Activated naive CD8-positive, alpha-beta T cell (primary cell): ENCODE measurements at regions not wholly inside any gene's neighbourhood (a gene's known extent, or its start where the extent isn't known, plus 50 kb on each side); places are given as distances from the start of the nearest gene placed in this dataset.

Source experiments
- H3K27ac Mint-ChIP-seq: one replicate; pipeline ENCODE4 v1.8.0; 2021; ENCODE audit warnings: mixed read lengths
- H3K27me3 Mint-ChIP-seq: one replicate; pipeline ENCODE4 v1.8.0; 2021; ENCODE audit warnings: mixed read lengths
- H3K36me3 Mint-ChIP-seq: one replicate; pipeline ENCODE4 v1.8.0; 2021; ENCODE audit warnings: mixed read lengths
- H3K4me1 Mint-ChIP-seq: one replicate; pipeline ENCODE4 v1.8.0; 2021; ENCODE audit warnings: low read depth, mixed read lengths
- H3K4me3 Mint-ChIP-seq: one replicate; pipeline ENCODE4 v1.8.0; 2021; ENCODE audit warnings: mild to moderate bottlenecking, mixed read lengths
- H3K9me3 Mint-ChIP-seq: one replicate; pipeline ENCODE4 v1.8.0; 2021; ENCODE audit warnings: low read depth, mixed read lengths

DNA sequence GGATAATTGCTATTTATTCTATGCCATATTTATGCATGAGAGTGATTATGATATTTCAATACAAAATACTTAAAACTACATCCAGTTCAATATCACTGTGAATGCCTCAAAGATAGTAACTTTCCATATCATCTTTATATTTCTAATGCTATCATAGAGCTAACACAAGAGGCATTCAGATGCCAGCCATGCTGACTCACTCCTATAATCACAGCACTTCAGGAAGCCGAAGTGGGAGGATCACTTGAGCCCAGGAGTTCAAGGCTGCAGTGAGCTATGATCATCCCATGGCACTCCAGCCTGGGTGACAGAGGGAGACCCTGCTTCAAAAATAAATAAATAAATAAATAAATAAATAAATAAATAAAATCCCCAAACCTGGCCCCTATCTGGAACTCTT lies 498.7 kb downstream of the EPHA3 start:
- Mint-ChIP-seq H3K4me1 (no peaks in the 10 kb centered on the region), H3K4me3 (no peak overlapping the region), H3K27me3 (no peaks in the 10 kb centered on the region), H3K9me3 (peaks cover 7% of the 10 kb centered on the region), H3K27ac (no peak overlapping the region), H3K36me3 (no peaks in the 10 kb centered on the region)

DNA sequence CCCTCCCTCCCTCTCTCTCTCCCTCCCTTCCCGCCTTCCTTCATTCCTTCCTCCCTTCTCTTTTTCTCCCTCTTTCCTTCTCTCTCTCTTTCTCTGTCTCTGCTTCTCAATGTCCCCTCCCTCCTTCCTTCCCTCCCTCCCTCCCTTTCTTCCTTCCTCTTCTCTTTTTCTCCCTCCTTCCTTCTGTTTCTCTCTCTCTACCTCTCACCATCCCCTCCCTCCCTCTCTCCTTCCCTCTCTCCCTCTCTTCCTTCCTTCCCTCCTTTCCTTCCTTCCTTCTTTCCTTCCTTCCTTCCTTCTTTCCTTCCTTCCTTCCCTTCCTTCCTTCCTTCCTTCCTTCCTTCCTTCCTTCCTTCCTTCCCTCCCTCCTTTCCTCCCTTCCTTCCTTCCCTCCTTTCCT lies 504.6 kb downstream of the EPHA3 start:
- no peak overlapping the region for H3K4me3 Mint-ChIP-seq
- no peaks in the 10 kb centered on the region for H3K27me3 Mint-ChIP-seq
- no peaks in the 10 kb centered on the region for H3K36me3 Mint-ChIP-seq
- H3K4me1 Mint-ChIP-seq: no peaks in the 10 kb centered on the region
- peaks cover 6% of the 10 kb centered on the region for H3K9me3 Mint-ChIP-seq
- no peak overlapping the region for H3K27ac Mint-ChIP-seq

DNA sequence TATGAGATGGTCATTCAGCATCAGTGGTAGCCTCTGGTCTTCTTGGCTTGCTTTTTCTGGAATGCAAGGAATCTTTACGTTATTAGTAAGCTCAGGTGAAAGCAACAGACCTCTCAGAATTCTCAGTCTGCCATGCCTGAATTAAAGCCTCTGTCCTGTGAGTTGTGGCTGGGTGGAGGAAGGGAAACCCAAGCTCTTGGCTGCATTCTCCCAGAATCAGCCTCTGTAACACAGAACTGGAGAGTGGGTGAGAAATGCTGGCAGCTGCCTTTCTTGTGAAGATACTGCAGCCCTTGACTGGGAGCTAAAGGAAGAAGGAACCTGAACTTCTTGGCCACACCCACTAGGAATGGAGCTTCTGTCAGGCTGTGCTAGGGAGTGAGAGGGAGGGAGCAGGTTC lies 505.8 kb downstream of the EPHA3 start:
- H3K4me3 Mint-ChIP-seq: no peak overlapping the region
- no peaks in the 10 kb centered on the region for H3K4me1 Mint-ChIP-seq
- peaks cover 6% of the 10 kb centered on the region for H3K9me3 Mint-ChIP-seq
- H3K27me3 Mint-ChIP-seq: no peaks in the 10 kb centered on the region
- no peak overlapping the region for H3K27ac Mint-ChIP-seq
- H3K36me3 Mint-ChIP-seq: no peaks in the 10 kb centered on the region

DNA sequence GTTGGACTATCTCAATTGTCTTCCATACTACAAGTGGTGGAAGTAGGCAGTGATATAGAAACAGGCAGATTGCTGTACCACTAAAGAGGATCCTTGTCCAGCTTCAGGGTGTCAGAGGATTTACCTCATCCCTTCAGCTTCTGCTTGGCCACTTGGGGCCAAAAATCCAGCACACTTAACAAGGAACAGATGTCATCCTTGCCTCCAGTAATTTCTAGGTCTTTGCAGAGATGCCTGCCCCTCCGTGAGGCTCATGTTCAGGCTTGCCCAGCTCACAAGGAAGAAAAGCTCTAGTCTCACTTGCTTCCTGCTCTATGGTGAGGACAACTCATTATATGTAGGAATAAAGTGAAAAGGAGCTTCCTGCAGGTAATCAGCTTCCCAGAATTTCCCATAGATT lies 510.3 kb downstream of the EPHA3 start:
- Mint-ChIP-seq H3K4me1 (no peaks in the 10 kb centered on the region), H3K9me3 (peaks cover 3% of the 10 kb centered on the region), H3K4me3 (no peak overlapping the region), H3K27ac (no peak overlapping the region), H3K36me3 (no peaks in the 10 kb centered on the region), H3K27me3 (no peaks in the 10 kb centered on the region)

DNA sequence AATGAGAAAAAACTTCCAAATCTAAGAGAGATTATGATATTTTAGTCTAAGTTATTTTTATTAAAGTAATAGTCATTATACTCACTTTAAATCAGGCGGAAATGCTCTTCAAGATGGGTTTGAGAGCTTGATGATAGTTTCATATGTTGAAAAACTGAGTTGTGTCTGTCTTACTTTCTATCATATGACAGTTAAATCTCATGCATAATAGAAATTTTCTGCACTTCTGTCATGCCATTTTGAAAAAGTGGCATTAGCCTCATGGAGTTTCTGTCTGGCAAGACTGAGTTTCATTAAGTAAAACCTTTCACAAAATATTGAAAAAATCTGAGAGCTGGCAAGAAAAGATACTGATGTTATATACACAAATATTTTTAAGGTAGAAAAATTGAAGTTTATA lies 511.8 kb downstream of the EPHA3 start:
- Mint-ChIP-seq H3K27me3 (no peaks in the 10 kb centered on the region), H3K9me3 (no peaks in the 10 kb centered on the region), H3K27ac (no peak overlapping the region), H3K4me1 (no peaks in the 10 kb centered on the region), H3K36me3 (no peaks in the 10 kb centered on the region), H3K4me3 (no peak overlapping the region)

DNA sequence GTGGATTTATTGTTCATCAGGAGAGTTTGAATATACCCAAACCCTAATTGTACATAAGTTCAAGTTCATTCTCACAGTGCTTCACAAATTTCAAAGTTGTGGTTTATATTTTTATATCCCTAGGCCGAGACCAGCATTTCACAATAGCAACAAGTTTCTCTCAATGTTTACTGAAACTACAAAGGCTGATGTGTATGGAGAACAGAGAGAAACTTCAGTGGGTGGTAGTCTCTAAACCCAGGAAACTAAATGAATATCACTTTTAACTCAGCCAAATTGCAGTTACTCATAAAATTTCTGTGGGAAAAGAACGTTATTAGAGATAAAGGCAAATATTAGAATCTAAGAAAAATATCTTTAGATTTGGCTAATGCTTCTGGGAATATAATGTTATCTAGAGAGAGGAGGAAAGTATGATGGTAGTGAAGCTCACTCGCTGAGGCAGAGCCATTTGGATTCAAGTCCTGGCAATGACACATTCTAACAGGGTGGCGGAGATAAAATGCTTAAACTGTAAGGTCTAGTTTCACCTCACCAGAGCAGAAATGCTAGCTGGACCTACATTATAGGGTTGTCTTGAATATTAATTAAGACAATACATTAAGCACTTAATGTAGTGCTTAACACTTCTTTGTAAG lies 514.8 kb downstream of the EPHA3 start:
- no peaks in the 10 kb centered on the region for H3K4me1 Mint-ChIP-seq

DNA sequence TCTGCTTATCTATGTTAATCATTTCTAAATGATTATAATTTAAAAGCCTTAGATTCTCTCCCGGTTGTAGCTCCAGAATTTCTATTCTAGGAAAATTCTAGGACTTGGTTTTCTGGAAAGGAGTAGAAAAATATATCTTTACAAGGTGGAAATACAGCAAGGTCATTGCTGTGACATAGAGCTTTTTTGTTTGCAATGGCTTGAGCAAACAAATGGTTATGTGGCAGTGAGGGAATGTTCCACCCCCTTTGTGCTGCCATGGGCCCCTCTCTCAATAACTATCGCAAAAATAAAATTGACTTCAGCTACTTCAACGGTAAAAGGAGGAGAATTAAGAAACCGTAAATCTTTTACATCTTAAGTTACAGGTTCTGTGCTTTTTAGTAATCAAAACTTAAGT lies 517.1 kb downstream of the EPHA3 start:
- Mint-ChIP-seq H3K36me3 (no peaks in the 10 kb centered on the region), H3K27me3 (no peaks in the 10 kb centered on the region), H3K4me1 (no peaks in the 10 kb centered on the region), H3K4me3 (no peak overlapping the region), H3K27ac (no peak overlapping the region), H3K9me3 (peaks cover 3% of the 10 kb centered on the region)

More for the DNA sequence above, 514.8 kb downstream of the EPHA3 start:
- H3K4me3 Mint-ChIP-seq: no peak overlapping the region
- H3K27ac Mint-ChIP-seq: no peak overlapping the region
- no peaks in the 10 kb centered on the region for H3K36me3 Mint-ChIP-seq
- H3K27me3 Mint-ChIP-seq: no peaks in the 10 kb centered on the region
- no peaks in the 10 kb centered on the region for H3K9me3 Mint-ChIP-seq

DNA sequence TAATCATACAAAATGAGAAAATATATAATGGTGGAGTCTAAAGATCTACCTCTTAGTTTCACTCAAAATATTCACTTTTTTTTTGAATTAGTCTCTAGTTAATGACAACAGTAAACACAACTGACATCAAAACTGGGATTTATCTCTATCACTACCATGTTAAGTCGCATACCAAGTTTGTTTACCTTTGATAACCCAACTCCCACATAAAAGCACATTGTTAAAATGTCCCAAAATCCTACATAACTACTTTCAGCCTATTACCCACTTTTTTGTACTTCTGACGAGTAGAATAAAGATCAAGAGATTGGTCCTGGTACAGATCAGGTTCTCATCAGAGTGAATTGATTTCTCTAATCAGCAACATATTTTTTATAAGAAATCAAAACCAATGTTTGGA lies 518.5 kb downstream of the EPHA3 start:
- Mint-ChIP-seq H3K4me3 (no peak overlapping the region), H3K36me3 (no peaks in the 10 kb centered on the region), H3K4me1 (no peaks in the 10 kb centered on the region), H3K27ac (no peak overlapping the region), H3K27me3 (no peaks in the 10 kb centered on the region), H3K9me3 (peaks cover 3% of the 10 kb centered on the region)

DNA sequence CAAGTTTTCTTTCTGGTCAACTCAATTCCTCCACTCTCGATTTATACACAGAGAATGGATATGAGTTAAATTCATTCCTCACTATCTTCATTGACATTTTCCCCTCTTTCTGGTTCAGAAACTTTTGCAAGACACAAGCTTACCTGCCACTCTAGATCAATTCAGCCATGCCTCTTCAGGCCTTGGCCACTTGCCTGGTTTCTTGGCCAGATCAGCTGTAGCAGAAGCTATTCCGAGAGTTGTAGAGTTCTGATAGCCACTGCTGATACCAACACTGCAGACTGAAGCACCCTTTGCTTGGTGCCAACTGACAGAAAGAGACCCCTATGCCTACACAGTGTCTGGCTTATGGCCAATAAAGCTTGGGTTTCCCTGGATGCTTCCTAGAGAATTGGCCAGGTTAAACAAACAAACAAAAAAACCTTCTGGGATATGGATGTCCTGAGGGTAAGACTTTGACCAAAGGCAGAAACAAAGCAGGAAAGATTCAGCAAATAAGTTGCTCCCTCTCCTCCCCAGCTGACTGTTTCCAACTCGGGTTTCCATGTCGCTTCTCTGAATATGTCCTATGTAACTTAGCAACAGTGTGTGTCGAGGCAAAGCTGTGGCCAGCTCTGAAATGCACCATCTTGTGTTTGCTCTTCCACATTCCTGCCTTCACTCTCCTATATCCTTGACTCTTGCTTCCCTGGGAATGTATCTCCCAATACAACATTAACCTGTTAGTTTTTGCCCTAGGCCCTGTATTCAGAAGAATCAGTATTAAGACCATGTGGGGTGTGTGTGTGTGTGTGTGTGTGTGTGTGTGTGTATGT lies 521.6 kb downstream of the EPHA3 start:
- Mint-ChIP-seq H3K36me3 (no peaks in the 10 kb centered on the region), H3K27me3 (no peaks in the 10 kb centered on the region), H3K4me3 (no peak overlapping the region), H3K4me1 (no peaks in the 10 kb centered on the region), H3K27ac (no peak overlapping the region), H3K9me3 (peaks cover 3% of the 10 kb centered on the region)

DNA sequence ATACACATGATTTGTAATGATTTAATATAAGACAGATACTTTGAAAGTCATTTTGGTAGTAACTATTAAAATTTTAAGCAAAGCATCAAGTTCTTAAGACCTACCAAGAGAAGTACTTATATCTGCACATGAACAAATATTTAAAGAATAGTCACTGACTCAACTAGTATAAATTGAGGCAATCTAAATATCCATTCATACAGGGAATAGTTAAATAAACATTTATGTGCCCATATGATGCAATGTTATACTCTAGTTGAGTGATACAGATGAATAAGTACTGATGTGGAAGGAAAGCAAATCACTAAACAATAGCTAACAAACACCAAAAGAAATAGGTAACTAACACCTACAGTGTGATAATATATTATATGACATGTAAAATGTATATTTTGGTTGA lies 527.7 kb downstream of the EPHA3 start:
- Mint-ChIP-seq H3K4me3 (no peak overlapping the region), H3K36me3 (no peaks in the 10 kb centered on the region), H3K27me3 (no peaks in the 10 kb centered on the region), H3K4me1 (no peaks in the 10 kb centered on the region), H3K9me3 (peaks cover 4% of the 10 kb centered on the region), H3K27ac (no peak overlapping the region)

DNA sequence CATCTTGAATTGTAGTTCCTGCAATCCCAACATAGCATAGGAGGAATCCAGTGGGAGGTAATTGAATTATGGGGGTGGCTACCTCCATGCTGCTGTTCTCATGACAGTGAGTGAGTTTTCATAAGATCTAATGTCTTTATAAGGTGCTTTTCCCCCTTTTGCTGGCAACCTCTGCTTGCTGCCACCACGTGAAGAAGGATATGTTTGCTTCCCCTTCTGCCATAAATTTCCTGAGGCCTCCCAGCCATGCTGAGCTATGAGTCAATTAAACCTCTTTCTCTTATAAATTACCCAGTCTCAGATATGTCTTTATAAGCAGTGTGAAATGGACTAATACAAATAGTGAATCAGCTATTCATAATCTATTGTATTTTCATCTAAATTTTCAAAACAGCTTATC lies 537.3 kb downstream of the EPHA3 start:
- no peaks in the 10 kb centered on the region for H3K4me1 Mint-ChIP-seq
- H3K9me3 Mint-ChIP-seq: peaks cover 12% of the 10 kb centered on the region
- no peaks in the 10 kb centered on the region for H3K36me3 Mint-ChIP-seq
- H3K4me3 Mint-ChIP-seq: no peak overlapping the region
- H3K27ac Mint-ChIP-seq: no peak overlapping the region
- H3K27me3 Mint-ChIP-seq: no peaks in the 10 kb centered on the region

DNA sequence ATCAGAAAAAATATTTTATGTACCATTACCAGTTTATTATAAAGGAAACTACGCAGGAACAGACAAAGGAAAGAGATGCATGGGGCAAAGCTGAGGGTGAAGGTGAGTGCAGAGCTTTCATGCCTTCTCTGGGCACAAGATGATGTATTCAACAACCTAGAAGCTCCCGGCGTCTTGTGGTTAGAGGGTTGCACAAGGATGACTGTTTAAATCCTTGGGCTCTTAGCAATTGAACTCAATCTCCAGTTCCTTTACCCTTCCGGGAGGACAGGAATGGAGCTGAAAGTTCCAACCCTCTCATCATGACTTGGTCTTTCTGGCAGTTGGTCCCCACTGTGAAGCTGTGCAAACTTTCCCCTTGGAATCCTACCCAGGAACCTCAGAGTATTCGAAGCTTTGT lies 542.0 kb downstream of the EPHA3 start:
- Mint-ChIP-seq H3K27me3 (no peaks in the 10 kb centered on the region), H3K27ac (no peak overlapping the region), H3K4me1 (no peaks in the 10 kb centered on the region), H3K9me3 (peaks cover 4% of the 10 kb centered on the region), H3K36me3 (no peaks in the 10 kb centered on the region), H3K4me3 (no peak overlapping the region)

DNA sequence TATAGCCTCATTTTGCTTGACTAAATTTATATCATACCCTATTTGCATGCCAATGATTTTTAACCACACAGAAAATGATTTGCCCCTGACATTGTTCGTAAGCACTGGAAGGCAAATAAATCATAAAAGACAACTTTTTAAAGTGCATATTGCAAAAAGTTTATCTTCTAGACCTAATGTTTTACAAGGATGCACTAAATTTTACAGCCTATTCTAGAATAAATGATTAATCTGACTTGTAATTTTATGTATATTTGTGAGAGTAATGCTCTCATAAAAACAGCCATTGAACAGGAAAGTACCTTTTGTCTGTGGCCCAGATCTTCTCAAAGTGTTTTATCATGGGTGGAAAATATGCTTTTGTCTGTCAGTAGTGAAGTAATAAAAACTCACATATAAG lies 546.6 kb downstream of the EPHA3 start:
- Mint-ChIP-seq H3K27me3 (no peaks in the 10 kb centered on the region), H3K27ac (no peak overlapping the region), H3K9me3 (peaks cover 7% of the 10 kb centered on the region), H3K4me3 (no peak overlapping the region), H3K4me1 (no peaks in the 10 kb centered on the region), H3K36me3 (no peaks in the 10 kb centered on the region)

DNA sequence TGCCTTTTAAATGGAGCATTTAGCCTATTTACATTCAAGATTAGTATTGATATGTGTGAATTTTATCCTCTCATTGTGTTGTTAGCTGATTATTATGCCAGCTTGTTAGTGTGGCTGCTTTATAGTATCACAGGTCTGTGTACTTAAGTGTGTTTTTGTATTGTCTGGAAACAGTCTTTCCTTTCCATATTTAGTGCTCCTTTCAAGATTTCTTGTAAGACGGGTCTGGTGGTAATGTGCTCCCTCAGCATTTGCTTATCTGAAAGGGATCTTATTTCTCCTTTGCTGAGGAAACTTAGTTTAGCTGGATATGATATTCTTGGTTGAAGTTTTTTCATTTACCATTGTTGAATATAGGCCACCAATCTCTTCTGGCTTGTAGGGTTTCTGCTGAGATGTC lies 549.0 kb downstream of the EPHA3 start:
- Mint-ChIP-seq H3K27me3 (no peaks in the 10 kb centered on the region), H3K27ac (no peak overlapping the region), H3K36me3 (no peaks in the 10 kb centered on the region), H3K4me1 (no peaks in the 10 kb centered on the region), H3K4me3 (no peak overlapping the region), H3K9me3 (peaks cover 3% of the 10 kb centered on the region)

DNA sequence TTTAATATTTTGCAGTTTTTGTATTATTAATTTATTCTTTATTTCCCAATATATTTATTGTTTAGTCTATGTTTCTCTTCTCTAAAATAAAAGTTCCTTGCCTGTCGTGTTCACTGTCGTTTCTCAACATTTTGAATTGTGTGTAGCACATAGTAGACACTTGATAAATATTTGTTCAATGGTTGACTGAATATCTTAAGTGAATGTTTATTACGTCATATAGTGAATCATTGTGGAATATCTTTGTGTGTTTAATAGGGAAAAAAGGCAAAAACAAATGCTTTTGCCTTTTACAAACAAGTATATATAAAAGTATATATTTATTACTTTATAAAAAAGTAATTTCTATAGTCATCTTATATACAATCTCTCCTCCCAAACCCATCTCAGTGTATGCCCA lies 572.3 kb downstream of the EPHA3 start:
- no peaks in the 10 kb centered on the region for H3K4me1 Mint-ChIP-seq
- H3K27ac Mint-ChIP-seq: no peak overlapping the region
- no peak overlapping the region for H3K4me3 Mint-ChIP-seq
- H3K36me3 Mint-ChIP-seq: no peaks in the 10 kb centered on the region
- no peaks in the 10 kb centered on the region for H3K27me3 Mint-ChIP-seq
- peaks cover 12% of the 10 kb centered on the region for H3K9me3 Mint-ChIP-seq

DNA sequence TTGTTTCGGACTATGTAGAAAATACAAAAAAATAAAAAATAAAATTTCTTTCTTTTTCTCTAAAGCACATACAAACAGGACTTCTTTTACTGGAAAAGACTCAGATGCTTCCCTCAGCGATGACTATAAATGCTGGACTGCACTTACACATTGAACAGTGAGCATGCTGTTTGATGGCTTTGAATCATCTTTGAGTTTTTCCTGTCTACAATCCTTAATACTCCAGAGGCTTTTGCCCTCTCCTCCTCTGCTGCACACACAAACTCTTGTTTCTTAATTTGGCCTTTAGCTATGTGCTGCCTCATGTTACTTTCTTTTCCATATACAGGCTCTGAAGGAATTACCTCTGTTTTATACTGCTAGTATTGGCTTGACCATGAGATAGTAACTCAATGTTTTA lies 575.1 kb downstream of the EPHA3 start:
- H3K27ac Mint-ChIP-seq: no peak overlapping the region
- no peaks in the 10 kb centered on the region for H3K27me3 Mint-ChIP-seq
- no peak overlapping the region for H3K4me3 Mint-ChIP-seq
- peaks cover 8% of the 10 kb centered on the region for H3K9me3 Mint-ChIP-seq
- no peaks in the 10 kb centered on the region for H3K36me3 Mint-ChIP-seq
- H3K4me1 Mint-ChIP-seq: no peaks in the 10 kb centered on the region
